Right renal pelvis (tissue), 4 donors: ENCODE measurements at regions not wholly inside any gene's neighbourhood (a gene's known extent, or its start where the extent isn't known, plus 50 kb on each side); places are given as distances from the start of the nearest gene placed in this dataset.

ENCODE experiments used
- DNase-seq, 4 donors: peaks; one replicate each; pipeline ENCODE4 v3.0.0-alpha.2; 2013; ENCODE audit warnings: low read depth in 4 of 4, low spot score in 3 of 4, missing footprints in 1 of 4

DNA sequence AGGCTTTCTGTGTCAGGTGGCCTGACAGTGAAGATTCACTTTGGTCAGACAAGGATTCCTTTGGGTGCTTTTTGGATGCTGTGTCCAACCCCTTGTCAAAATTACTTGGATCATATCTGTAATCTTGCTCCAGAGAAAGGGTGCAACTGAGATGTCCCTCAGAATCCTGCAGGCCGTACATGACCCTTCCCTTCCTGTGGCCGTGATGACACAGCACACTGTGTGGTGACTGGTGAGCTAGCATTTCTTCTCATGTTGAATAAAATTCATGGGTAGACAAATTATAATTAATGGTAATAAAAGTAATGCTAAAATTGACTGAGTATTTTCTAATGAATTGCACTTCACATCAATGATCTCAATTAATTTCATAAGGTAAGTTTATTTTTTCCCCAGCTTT is 356.2 kb downstream of the LPIN1 start:
- no peak for DNase-seq

DNA sequence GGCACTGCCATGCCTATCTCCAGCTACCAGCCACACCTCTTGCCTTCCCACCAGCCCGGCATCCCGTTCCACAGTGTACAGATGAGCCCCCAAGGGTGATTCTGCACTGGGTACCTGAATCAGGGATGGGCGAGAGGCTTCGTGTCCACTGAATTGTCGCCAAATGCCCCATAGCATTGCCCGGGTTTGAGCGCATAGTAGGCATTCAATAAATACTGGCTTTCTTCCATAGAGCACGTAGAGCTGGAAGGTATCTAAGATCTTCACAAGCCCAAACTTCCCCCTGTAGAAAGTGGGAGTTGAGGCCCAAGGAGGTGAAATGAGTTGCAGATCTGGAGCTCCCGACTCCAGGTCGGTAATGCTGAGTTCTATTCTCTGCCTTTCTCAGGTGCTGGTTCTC is 358.7 kb downstream of the LPIN1 start:
- DNase-seq: no peak

- no peak for DNase-seq
Measured at GRCh38 chr2:12106440-12107080, 360.1 kb downstream of the LPIN1 start.

DNA sequence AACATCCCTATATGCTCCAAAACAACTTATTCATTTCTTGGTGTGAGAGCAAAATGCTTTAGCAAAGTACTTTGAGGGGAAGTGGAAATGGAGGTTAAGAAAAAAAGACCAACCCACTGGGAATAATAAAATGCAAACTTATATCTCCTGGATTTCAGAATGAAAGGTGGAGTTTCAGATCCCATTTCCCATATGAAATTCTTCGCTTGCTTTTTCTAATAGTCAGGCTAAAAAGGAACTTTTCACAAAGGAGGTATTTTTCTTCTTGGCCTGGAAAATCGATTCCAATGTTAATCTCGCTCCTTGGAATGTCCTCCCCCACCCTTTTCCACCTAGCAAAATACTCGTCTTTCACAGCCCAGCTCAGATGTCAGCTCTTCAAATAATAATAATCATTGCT is 360.9 kb downstream of the LPIN1 start:
- no peak for DNase-seq

- DNase-seq: no peak
Measured at GRCh38 chr2:12107939-12108338, 361.5 kb downstream of the LPIN1 start.

GRCh38 chr2:12109363-12110017 is 363.1 kb downstream of the LPIN1 start:
- DNase-seq: no peak

DNA sequence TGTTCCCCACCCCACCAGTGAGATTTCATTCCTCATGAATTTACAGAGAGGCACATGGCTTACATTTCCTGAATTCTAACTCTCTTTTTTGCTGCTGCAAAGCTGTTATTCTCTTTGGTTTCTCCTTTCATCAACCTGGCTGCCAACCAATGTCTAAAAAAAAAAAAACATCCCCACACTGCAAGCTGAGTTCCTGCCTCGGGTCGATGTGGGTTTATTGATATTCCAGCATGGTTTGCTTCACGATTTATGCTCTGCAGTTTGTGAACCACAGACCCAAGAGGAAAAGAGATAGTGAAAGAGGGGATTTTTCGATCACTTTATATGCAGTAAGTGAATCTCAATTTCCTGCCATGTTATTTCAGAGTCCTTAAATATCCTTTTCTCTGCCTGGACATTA is 363.6 kb downstream of the LPIN1 start:
- no peak for DNase-seq

DNA sequence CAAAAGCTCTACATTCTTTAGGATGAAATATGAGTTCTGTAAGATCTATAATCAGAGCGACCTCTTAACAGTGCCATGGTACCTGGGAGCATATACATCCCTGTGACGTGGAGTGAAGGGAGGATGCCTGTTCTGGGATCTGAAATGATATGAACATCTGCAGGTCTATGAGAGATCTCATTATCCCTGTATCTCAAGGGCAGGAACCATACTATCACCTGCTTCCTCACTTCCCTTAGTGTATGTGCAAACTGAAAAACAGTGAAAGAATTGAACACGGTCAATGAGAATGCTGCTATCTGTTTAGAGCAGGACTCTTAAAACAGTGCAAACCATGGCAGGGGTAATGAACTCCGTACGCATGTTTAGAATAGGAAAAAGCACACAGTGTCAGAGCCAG is 364.0 kb downstream of the LPIN1 start:
- DNase-seq: no peak

DNA sequence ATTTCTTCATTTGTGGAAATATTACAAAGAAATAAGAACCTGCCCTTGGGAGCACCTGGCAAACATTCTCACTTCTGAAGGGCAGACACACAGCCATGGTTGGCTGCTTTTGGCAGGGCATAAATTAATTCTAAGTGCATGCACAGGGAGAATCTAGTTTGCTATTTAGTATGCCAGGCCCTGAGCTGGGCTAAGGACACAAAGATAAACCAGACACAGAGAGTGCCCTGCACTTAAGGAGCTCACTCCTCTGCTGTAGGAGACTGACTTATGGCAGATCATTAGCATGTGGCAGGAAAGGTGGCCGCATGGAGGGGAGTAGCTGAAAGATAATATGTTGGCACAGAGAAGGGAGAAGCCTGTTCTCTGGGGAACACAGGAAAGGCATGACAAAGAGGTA is 367.0 kb downstream of the LPIN1 start:
- DNase-seq: no peak

DNA sequence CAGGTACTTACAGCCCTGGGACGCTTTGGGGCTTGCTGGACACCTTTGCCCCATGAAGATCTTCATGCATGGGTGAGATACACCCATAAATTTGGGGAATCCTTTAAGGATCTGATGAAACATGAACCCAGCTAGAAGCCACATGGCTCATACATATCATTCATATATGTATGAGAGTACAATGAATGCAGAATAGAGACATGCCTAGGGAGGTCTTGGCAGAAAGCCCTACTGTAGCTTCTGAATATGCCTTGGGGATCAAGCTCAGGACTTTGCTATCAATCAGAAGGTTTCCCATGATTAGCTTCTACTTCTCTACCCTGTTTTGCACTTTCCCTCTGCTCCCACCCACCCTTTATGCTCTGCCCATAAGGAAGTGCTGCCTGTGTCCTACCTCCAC is 368.4 kb downstream of the LPIN1 start:
- no peak for DNase-seq

DNA sequence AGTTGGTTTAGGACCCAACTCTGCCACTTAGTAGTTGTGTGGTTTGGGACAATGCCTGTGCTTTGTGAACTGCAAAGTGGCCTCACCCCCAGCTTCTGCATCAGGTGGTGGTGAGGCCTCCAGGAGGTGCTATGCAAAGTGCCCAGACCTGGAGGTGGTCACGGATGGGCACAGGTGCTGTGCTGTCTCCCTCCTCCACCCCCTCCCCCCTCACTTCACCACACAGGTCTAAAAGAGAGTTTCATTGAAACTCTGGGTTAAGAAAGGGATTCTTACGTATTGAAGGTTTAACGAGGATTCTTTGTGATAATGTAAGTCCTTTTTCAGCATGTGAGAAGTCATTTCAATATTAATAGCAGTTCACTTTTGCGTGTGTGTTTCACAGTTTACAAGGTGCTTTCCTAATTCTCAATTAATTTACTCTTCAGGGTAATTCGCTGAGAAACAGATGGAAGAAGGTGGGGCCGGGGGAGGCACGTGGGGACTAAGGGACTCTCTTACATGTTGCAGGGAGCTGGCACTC is 369.9 kb downstream of the LPIN1 start:
- DNase-seq: no peak

DNA sequence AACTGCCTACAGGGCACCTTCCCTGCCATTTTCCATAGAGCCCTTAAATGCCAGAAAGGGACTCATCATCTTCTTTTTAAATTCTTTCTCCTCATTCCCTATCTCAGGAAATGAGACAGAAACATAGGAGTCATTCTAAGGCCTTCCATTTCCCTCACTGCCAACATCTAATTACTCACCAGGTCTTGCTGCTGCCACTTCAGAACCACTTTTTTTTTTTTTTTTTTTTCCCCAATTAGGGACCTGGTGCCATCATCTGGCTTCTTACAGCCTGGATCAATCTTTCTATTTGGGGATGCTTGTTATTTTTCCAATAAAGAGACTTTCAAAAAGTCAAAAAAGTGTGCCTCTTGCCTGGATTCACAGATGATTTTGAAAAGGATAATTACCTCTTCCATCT is 373.4 kb downstream of the LPIN1 start:
- DNase-seq: no peak

GRCh38 chr2:12120281-12121150 is 374.1 kb downstream of the LPIN1 start:
- no peak for DNase-seq

DNA sequence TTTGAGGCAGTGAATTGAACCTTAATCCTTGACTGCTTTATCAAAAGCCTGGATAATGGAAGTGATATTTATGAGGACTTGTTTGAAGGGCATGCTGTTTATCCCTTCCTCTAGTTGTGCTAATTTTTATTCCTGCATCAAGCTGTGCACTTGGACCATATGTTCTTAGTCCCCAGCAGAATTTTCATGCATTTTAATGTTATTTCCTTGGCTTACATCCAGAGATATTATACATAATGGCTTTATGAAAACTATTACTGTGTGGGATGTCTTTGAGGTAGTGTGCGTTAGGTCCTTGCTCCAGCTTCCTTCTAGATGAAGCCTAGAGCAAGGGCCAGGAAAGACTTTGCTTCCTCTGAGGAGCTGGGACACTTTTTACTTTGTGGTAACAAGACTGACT is 378.4 kb downstream of the LPIN1 start:
- DNase-seq: no peak

- no peak for DNase-seq
Measured at GRCh38 chr2:12126318-12126717, 379.9 kb downstream of the LPIN1 start.

DNA sequence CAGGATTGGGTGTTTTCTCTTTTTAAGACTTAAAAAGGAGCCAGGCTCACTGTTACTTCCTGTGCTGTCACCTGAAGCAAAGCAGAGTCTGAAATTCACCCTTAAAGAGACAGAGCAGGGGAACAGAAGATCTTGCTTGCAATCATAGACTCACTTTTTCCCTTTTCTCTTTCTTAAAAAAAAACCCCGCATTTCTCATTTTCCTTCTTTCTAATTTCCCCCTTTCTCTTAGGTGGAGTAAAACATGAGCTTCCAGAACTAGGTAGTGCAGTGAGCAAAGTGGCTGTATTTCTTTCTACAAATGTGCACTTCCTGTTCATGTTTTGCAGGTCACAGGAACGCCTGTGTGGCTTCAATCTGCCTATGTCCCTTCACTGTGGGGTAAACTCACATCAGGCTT is 381.2 kb downstream of the LPIN1 start:
- no peak for DNase-seq

DNA sequence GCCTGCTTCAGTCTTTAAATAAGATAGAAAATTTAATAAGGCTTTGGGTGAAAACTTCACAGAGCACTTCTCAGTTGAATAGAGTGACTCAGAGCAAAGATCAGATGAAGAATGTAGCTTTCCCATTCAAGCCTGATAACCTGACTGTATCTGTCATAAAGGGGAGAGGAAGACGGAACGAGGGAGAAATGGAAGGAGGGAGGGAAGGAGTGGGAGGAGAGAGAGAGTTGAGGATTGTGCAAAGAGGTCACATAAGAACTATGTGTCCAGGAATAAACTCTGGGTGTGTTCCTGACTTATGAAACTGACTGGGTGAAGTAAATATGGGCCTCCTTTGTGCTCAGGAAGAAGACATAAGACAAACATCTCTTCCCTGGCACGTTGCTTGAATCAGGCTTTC is 385.5 kb downstream of the LPIN1 start:
- DNase-seq: no peak

- no peak for DNase-seq
Measured at GRCh38 chr2:12141618-12142258, 395.3 kb downstream of the LPIN1 start.

GRCh38 chr2:12151716-12152115 is 405.3 kb downstream of the LPIN1 start:
- no peak for DNase-seq

DNA sequence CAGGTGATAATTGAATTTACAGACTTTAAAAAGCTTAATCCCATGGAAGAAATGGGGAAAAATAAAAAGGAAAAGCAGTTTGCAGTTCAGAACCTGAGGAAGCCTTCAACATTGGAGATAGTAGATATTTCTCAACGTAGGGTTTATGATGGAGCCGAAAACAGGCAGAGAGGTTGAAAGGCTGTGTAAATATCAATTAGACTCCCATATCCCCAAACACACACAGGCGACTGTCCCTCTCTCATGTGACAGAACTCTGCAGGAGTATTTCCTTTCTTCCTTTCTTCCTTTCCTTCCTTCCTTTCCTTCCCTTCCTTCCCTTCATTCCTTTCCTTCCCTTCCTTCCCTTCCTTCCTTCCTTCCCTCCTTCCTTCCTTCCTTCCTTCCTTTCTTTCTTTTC is 406.5 kb downstream of the LPIN1 start:
- no peak for DNase-seq
